Left lung (tissue), 4 donors: ENCODE measurements at regions not wholly inside any gene's neighbourhood (a gene's known extent, or its start where the extent isn't known, plus 50 kb on each side); places are given as distances from the start of the nearest gene placed in this dataset.

Source experiments
- ATAC-seq: fragments of 200-7000 bp; cut with Tn5 transposase; one replicate; pipeline ENCODE4 v1.9.1; 2020; ENCODE audit warnings: moderate library complexity
- DNase-seq, 4 donors: peaks; one replicate each; pipeline ENCODE4 v3.0.0-alpha.2; 2013 to 2020
- H3K27ac ChIP-seq, 2 donors: fragments of 200-600 bp; sonication (generic) in 1 of 2; one replicate each; pipeline versions ENCODE4 v1.5.0 to v1.8.0; 2020 to 2021
- H3K27me3 ChIP-seq, 2 donors: fragments of 200-600 bp; sonication (generic) in 1 of 2; one replicate each; pipeline versions ENCODE4 v1.5.0 to v1.8.0; 2020 to 2021
- H3K36me3 ChIP-seq, 2 donors: fragments of 200-600 bp; sonication (generic) in 1 of 2; one replicate each; pipeline versions ENCODE4 v1.5.0 to v1.8.0; 2020 to 2021
- H3K4me1 ChIP-seq, 2 donors: fragments of 200-600 bp; one replicate each; pipeline ENCODE4 v1.8.0; 2021
- H3K4me3 ChIP-seq, 2 donors: fragments of 200-600 bp; sonication (generic) in 1 of 2; one replicate each; pipeline versions ENCODE4 v1.5.0 to v1.8.0; 2020 to 2021; ENCODE audit warnings: mild to moderate bottlenecking in 1 of 2
- H3K9me3 ChIP-seq, 2 donors: fragments of 200-600 bp; sonication (generic) in 1 of 2; one replicate each; pipeline versions ENCODE4 v1.5.0 to v1.8.0; 2020 to 2021
- CTCF ChIP-seq, 2 donors: fragments of 200-600 bp; sonication (generic) in 1 of 2; IDR thresholded peaks; one replicate each; pipeline versions ENCODE4 v1.5.0 to v1.8.0; 2021; ENCODE audit warnings: antibody characterized with exemption in 2 of 2
- intact Hi-C, 2 donors: fragments of 100-400 bp; cut with DNase I; formaldehyde crosslinking; loops; one replicate each; pipeline versions ENCODE4 v1.11.2 to v1.14.2; 2022
- donor health status: DM: no; HTN: yes; CAD: no.
- donor health status: DM: no; HTN: no; CAD: no.

- Histone ChIP-seq H3K27ac (no peak overlapping the region), H3K36me3 (no peaks in the 10 kb centered on the region), H3K27me3 (no peaks in the 10 kb centered on the region), H3K9me3 (no peaks in the 10 kb centered on the region), H3K4me3 (no peak overlapping the region), H3K4me1 (no peaks in the 10 kb centered on the region)
- no peak for DNase-seq
- no peak for TF ChIP-seq CTCF (IDR thresholded peaks at IDR 0.05)
- intact Hi-C loops = no loop called here
- no peak for ATAC-seq
Measured at GRCh38 chr2:117085256-117085655, 729.2 kb upstream of the DDX18 start.

DNA sequence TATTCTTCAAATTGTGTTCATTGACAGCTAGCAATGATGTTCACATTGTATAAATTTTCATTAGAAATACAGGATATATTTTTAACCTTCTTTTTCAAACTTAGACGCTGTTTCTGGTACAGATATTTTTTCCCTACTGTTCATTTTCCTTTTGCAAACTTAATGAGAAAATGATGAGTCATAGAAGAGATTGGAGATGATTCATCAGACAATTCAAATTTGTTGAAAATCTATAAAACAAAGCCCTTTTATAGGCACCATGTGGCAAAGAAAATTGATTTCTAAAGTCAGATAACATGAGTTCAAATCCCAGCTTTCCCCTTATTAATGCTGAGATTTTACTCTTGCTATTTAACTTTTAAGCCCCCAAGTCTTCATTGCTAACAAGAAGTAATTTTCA lies 728.8 kb upstream of the DDX18 start:
- no peak for TF ChIP-seq CTCF (IDR thresholded peaks at IDR 0.05)
- ATAC-seq = no peak
- Histone ChIP-seq H3K9me3 (no peaks in the 10 kb centered on the region), H3K27me3 (no peaks in the 10 kb centered on the region), H3K27ac (no peak overlapping the region), H3K36me3 (no peaks in the 10 kb centered on the region), H3K4me1 (no peaks in the 10 kb centered on the region), H3K4me3 (no peak overlapping the region)
- intact Hi-C loops = no loop called here
- no peak for DNase-seq

DNA sequence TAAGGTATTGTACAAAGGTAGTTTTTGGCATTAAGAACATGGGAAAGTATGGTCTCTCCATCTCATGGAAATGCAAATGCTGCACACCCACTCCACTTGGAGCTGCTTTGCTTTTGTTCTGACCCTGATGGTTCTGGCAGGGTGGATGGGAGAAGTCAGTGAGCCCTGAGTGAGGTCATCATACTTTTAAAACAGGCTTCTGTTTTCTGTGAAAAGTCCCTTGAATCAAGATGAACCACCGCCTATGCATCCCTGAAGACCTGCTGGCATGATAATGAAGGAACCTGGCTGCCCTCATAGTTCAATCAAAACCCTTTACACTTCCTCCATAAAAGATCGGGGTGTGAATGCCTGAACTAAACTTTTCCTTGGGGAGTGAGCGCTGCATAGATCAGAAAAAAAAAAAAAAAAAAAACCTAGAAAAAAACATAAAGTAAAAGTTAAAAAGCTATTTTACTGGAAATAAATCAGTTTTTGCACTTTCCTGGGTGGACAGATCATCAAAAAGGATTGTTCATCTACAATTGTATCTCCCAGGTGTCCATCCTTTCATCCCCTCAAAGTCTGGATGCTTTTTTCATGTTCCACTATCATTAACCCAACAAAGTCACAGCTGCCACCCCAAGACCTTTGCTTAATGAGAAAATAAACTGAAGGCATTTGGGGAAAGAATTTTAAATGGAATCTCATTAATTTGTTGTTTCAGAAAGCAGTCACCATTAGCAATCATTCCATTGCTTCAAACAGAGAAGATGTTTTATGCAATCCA lies 728.1 kb upstream of the DDX18 start:
- Histone ChIP-seq H3K4me1 (no peaks in the 10 kb centered on the region), H3K4me3 (no peak overlapping the region), H3K27me3 (no peaks in the 10 kb centered on the region), H3K9me3 (no peaks in the 10 kb centered on the region), H3K36me3 (no peaks in the 10 kb centered on the region), H3K27ac (no peak overlapping the region)
- intact Hi-C loops = no loop called here
- TF ChIP-seq CTCF (IDR thresholded peaks at IDR 0.05) = no peak
- ATAC-seq (no peak), DNase-seq (no peak)

- Histone ChIP-seq H3K9me3 (no peaks in the 10 kb centered on the region), H3K36me3 (no peaks in the 10 kb centered on the region), H3K27ac (no peak overlapping the region), H3K4me3 (no peak overlapping the region), H3K27me3 (no peaks in the 10 kb centered on the region), H3K4me1 (no peaks in the 10 kb centered on the region)
- DNase-seq (no peak), ATAC-seq (no peak)
- intact Hi-C loops = no loop called here
- TF ChIP-seq CTCF (IDR thresholded peaks at IDR 0.05) = no peak
Measured at GRCh38 chr2:117086943-117087250, 727.6 kb upstream of the DDX18 start.

DNA sequence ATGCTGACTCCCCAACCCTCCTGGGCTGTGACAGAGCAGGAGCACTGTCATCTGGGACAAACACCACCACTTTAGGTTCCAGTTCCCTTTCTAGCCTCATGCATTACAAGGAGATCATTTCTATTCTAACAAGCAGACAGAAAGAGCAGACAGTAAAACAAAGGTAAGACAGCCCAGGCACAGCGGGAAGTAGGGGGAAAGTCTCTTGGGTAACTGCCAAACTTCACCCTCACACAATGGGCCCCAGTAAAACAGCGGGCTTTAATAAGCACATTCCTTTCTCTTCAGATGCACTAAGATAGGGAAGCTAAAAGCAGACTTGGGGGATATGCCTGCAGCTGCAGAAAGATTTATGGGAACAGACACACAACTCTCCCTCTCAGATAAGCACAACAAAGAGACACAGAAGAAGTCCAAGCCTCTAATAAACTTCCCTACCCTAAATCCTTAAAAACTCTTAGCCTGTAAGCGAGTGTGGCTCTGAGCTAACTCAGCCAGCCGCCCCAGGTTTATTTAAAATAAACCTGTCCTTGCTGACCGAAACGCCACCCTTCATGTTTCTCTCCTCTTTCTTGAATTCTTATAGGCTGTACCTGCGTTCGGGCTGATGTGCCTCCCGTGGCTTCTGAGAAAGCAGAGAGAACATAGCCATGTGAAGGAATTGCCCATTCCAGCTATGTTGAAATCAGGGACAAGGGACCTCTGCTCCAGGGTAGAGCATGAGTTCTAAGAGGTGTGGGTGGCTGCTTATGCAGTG lies 726.8 kb upstream of the DDX18 start:
- TF ChIP-seq CTCF (IDR thresholded peaks at IDR 0.05) = no peak
- no peaks in the 10 kb centered on the region for H3K4me1 ChIP-seq
- H3K36me3 ChIP-seq = no peaks in the 10 kb centered on the region
- no peaks in the 10 kb centered on the region for H3K27me3 ChIP-seq
- H3K27ac ChIP-seq = no peak overlapping the region
- intact Hi-C loops = no loop called here
- DNase-seq (no peak), ATAC-seq (no peak)
- H3K4me3 ChIP-seq = no peak overlapping the region
- no peaks in the 10 kb centered on the region for H3K9me3 ChIP-seq
